Posterior vena cava (tissue), 2 donors: ENCODE measurements at regions not wholly inside any gene's neighbourhood (a gene's known extent, or its start where the extent isn't known, plus 50 kb on each side); places are given as distances from the start of the nearest gene placed in this dataset.
"Not testable (repeated sequence)": the region's sequence is repeated elsewhere in the genome, so short reads cannot be mapped to it uniquely, and the experiment has no call there.

Experiments used
- DNase-seq: peaks from one replicate; pipeline ENCODE4 v3.0.0-alpha.2; 2020; ENCODE audit warnings: low spot score
- intact Hi-C, 2 donors: fragments of 100-400 bp; cut with DNase I; formaldehyde crosslinking; loops; one replicate each; pipeline versions ENCODE4 v1.14.1 to v1.14.2; 2022 to 2023
- donor health status: DM: yes; HTN: yes; CAD: no.
- donor health status: DM: yes; HTN: yes; CAD: no.

- intact Hi-C loops, result no loop called here
- no peak for DNase-seq
These were observed 149.3 kb downstream of the PCTP start for GRCh38 chr17:55900188-55900587.

GRCh38 chr17:55903028-55903690 lies 152.3 kb downstream of the PCTP start:
- intact Hi-C loops, result no loop called here
- no peak for DNase-seq

- intact Hi-C loops, result no loop called here
- DNase-seq, result no peak
These were observed 158.9 kb downstream of the PCTP start for GRCh38 chr17:55909776-55910175.

- intact Hi-C loops, result no loop called here
- DNase-seq, result no peak
These were observed 160.3 kb downstream of the PCTP start for GRCh38 chr17:55911186-55911585.

GRCh38 chr17:55925440-55925839 lies 174.6 kb downstream of the PCTP start:
- intact Hi-C loops, result no loop called here
- DNase-seq, result no peak

- no peak for DNase-seq
- intact Hi-C loops, result no loop called here
These were observed 175.6 kb downstream of the PCTP start for GRCh38 chr17:55926276-55926990.

GRCh38 chr17:55930291-55930809 lies 179.5 kb downstream of the PCTP start:
- no peak for DNase-seq
- intact Hi-C loops, result no loop called here

- DNase-seq, result no peak
- intact Hi-C loops, result no loop called here
These were observed 180.6 kb downstream of the PCTP start for GRCh38 chr17:55931446-55931845.

GRCh38 chr17:55932973-55933372 lies 182.1 kb downstream of the PCTP start:
- DNase-seq, result no peak
- intact Hi-C loops, result no loop called here

- DNase-seq, intact Hi-C loops: not testable (repeated sequence)
These were observed 188.4 kb downstream of the PCTP start for GRCh38 chr17:55939181-55939810.

GRCh38 chr17:55959756-55960155 lies 193.5 kb upstream of the ANKFN1 start:
- no peak for DNase-seq
- intact Hi-C loops, result no loop called here

- intact Hi-C loops, result no loop called here
- DNase-seq, result no peak
These were observed 191.9 kb upstream of the ANKFN1 start for GRCh38 chr17:55961386-55961785.

GRCh38 chr17:55962951-55963401 lies 190.3 kb upstream of the ANKFN1 start:
- intact Hi-C loops, result no loop called here
- peak; percentile 85 for DNase-seq

GRCh38 chr17:55964191-55964590 lies 189.1 kb upstream of the ANKFN1 start:
- intact Hi-C loops, result no loop called here
- DNase-seq, result no peak

- intact Hi-C loops, result no loop called here
- no peak for DNase-seq
These were observed 188.2 kb upstream of the ANKFN1 start for GRCh38 chr17:55965051-55965450.

- DNase-seq, result no peak
- intact Hi-C loops, result no loop called here
These were observed 183.5 kb upstream of the ANKFN1 start for GRCh38 chr17:55969562-55970324.

GRCh38 chr17:55978578-55978977 lies 174.7 kb upstream of the ANKFN1 start:
- intact Hi-C loops, result no loop called here
- DNase-seq, result no peak

- no peak for DNase-seq
- intact Hi-C loops, result no loop called here
These were observed 170.2 kb upstream of the ANKFN1 start for GRCh38 chr17:55983096-55983495.

GRCh38 chr17:55986817-55987216 lies 166.5 kb upstream of the ANKFN1 start:
- intact Hi-C loops, result no loop called here
- no peak for DNase-seq

- intact Hi-C loops, result no loop called here
These were observed 164.4 kb upstream of the ANKFN1 start for GRCh38 chr17:55988861-55989260.

More at GRCh38 chr17:55988861-55989260, 164.4 kb upstream of the ANKFN1 start:
- DNase-seq, result no peak
